UCSD-AML1 (cell line): ENCODE measurements at regions not wholly inside any gene's neighbourhood (a gene's known extent, or its start where the extent isn't known, plus 50 kb on each side); places are given as distances from the start of the nearest gene placed in this dataset.
"Not testable (repeated sequence)": the region's sequence is repeated elsewhere in the genome, so short reads cannot be mapped to it uniquely, and the experiment has no call there.

ENCODE experiments used
- DNase-seq: peaks from one replicate; lab custom pipeline; 2025; ENCODE audit not compliant: unreplicated experiment; lab: John Stamatoyannopoulos, UW

- DNase-seq: no peak
Measured at GRCh38 chr16:58960484-58960883, 226.4 kb upstream of the GOT2 start.

GRCh38 chr16:58960034-58960433 is 225.9 kb upstream of the GOT2 start:
- no peak for DNase-seq

- DNase-seq: no peak
Measured at GRCh38 chr16:58958749-58959148, 224.6 kb upstream of the GOT2 start.

- DNase-seq: no peak
Measured at GRCh38 chr16:58948244-58948643, 214.1 kb upstream of the GOT2 start.

- DNase-seq: no peak
Measured at GRCh38 chr16:58940609-58941008, 206.5 kb upstream of the GOT2 start.

- no peak for DNase-seq
Measured at GRCh38 chr16:58938811-58939210, 204.7 kb upstream of the GOT2 start.

- peak; percentile 21 for DNase-seq
Measured at GRCh38 chr16:58937661-58938060, 203.5 kb upstream of the GOT2 start.

GRCh38 chr16:58933186-58933585 is 199.1 kb upstream of the GOT2 start:
- no peak for DNase-seq

GRCh38 chr16:58931436-58931835 is 197.3 kb upstream of the GOT2 start:
- DNase-seq: no peak

- no peak for DNase-seq
Measured at GRCh38 chr16:58923094-58923493, 189.0 kb upstream of the GOT2 start.

- no peak for DNase-seq
Measured at GRCh38 chr16:58913456-58913855, 179.3 kb upstream of the GOT2 start.

GRCh38 chr16:58912571-58912970 is 178.5 kb upstream of the GOT2 start:
- peak; percentile 6 for DNase-seq

- DNase-seq: no peak
Measured at GRCh38 chr16:58906981-58907715, 173.0 kb upstream of the GOT2 start.

GRCh38 chr16:58904291-58904690 is 170.2 kb upstream of the GOT2 start:
- DNase-seq: no peak

- no peak for DNase-seq
Measured at GRCh38 chr16:58889516-58889915, 155.4 kb upstream of the GOT2 start.

GRCh38 chr16:58885528-58886170 is 151.5 kb upstream of the GOT2 start:
- no peak for DNase-seq

- no peak for DNase-seq
Measured at GRCh38 chr16:58884141-58884540, 150.0 kb upstream of the GOT2 start.

- DNase-seq: no peak
Measured at GRCh38 chr16:58883131-58883530, 149.0 kb upstream of the GOT2 start.

GRCh38 chr16:58882292-58882691 is 148.2 kb upstream of the GOT2 start:
- DNase-seq: peak; percentile 43

- DNase-seq: not testable (repeated sequence)
Measured at GRCh38 chr16:58878641-58879040, 144.5 kb upstream of the GOT2 start.

- DNase-seq: no peak
Measured at GRCh38 chr16:58866935-58867334, 132.8 kb upstream of the GOT2 start.

GRCh38 chr16:58863761-58864160 is 129.6 kb upstream of the GOT2 start:
- no peak for DNase-seq

- no peak for DNase-seq
Measured at GRCh38 chr16:58863042-58863441, 128.9 kb upstream of the GOT2 start.
